Karpas-422 (cell line): ENCODE measurements at regions not wholly inside any gene's neighbourhood (a gene's known extent, or its start where the extent isn't known, plus 50 kb on each side); places are given as distances from the start of the nearest gene placed in this dataset.

ENCODE experiments used
- DNase-seq: peaks from one replicate; pipeline ENCODE4 v3.0.0-alpha.2; 2015
- H2AFZ ChIP-seq: fragments of 200-600 bp; sonication (generic); 2 replicates; pipeline ENCODE4 v1.6.1; 2014; ENCODE audit warnings: antibody characterized with exemption, low read length, mixed read lengths
- H3K27ac ChIP-seq: fragments of 200-600 bp; sonication (generic); 2 replicates; pipeline ENCODE4 v1.5.1; 2014; ENCODE audit warnings: mild to moderate bottlenecking, low read length, moderate library complexity
- H3K27me3 ChIP-seq: fragments of 200-600 bp; sonication (generic); 2 replicates; pipeline ENCODE4 v1.6.1; 2014; ENCODE audit warnings: low read length, mixed read lengths
- H3K36me3 ChIP-seq: fragments of 200-600 bp; sonication (generic); 2 replicates; pipeline ENCODE4 v1.6.1; 2014; ENCODE audit warnings: low read length, mixed read lengths; ENCODE audit not compliant: insufficient read depth
- H3K4me1 ChIP-seq: fragments of 200-600 bp; sonication (generic); 2 replicates; pipeline ENCODE4 v1.6.1; 2014; ENCODE audit warnings: mild to moderate bottlenecking, low read length, mixed read lengths
- H3K4me2 ChIP-seq: fragments of 200-600 bp; sonication (generic); 2 replicates; pipeline ENCODE4 v1.6.1; 2014; ENCODE audit warnings: low read length, low read depth, mild to moderate bottlenecking; ENCODE audit not compliant: poor library complexity, severe bottlenecking
- H3K4me3 ChIP-seq: fragments of 200-600 bp; sonication (generic); 2 replicates; pipeline ENCODE4 v1.5.1; 2014; ENCODE audit warnings: mild to moderate bottlenecking, antibody characterized with exemption, low read length, mixed read lengths
- H3K79me2 ChIP-seq: fragments of 200-600 bp; sonication (generic); 2 replicates; pipeline ENCODE4 v1.6.1; 2014; ENCODE audit warnings: mild to moderate bottlenecking, low read length, mixed read lengths
- H3K9ac ChIP-seq: fragments of 200-600 bp; sonication (generic); 2 replicates; pipeline ENCODE4 v1.6.0; 2014; ENCODE audit warnings: low read length
- H3K9me2 ChIP-seq: fragments of 200-600 bp; sonication (generic), shearing (Covaris generic); replicated peaks from 2 replicates; pipeline ENCODE4 v1.6.0; 2014; ENCODE audit warnings: mild to moderate bottlenecking, low read length, moderate library complexity; ENCODE audit not compliant: insufficient read depth
- H3K9me3 ChIP-seq: fragments of 300-700, 200-600 bp; sonication (generic); 2 replicates; pipeline ENCODE4 v1.6.1; 2014; ENCODE audit warnings: low read length, mixed read lengths
- H4K20me1 ChIP-seq: fragments of 200-600 bp; sonication (generic); 2 replicates; pipeline ENCODE4 v1.6.1; 2014; ENCODE audit warnings: mild to moderate bottlenecking, antibody characterized with exemption, low read length, low read depth; ENCODE audit not compliant: insufficient read depth

DNA sequence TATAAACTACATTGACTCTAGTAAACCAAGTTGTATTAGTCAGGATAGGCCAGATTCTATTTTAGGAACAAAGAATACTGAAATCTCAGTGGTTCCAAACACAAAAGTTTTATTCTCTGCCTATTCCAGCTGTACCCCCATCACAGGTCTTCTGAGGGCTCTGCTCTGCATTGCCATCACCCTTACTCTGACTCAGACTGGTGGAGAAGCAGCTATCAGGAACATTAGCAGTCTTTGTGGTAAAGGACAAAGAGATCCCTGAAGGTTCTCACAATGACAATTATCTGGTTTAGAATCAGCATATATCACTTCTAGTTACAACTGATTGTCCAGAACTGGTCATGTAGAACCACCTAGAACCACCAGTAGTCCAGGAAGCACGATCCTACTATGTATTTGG lies 251.1 kb downstream of the GLUD2 start:
- no peaks in the 10 kb centered on the region for H3K4me1 ChIP-seq
- no peak overlapping the region for H3K27ac ChIP-seq
- no peaks in the 10 kb centered on the region for H3K27me3 ChIP-seq
- DNase-seq: no peak
- H3K9me2 ChIP-seq: no peaks in the 10 kb centered on the region
- no peaks in the 10 kb centered on the region for H4K20me1 ChIP-seq
- no peaks in the 10 kb centered on the region for H3K36me3 ChIP-seq
- no peak overlapping the region for H3K4me3 ChIP-seq
- no peak overlapping the region for H3K9ac ChIP-seq
- H3K4me2 ChIP-seq: no peak overlapping the region
- no peak overlapping the region for H2AFZ ChIP-seq
- no peaks in the 10 kb centered on the region for H3K79me2 ChIP-seq
- no peaks in the 10 kb centered on the region for H3K9me3 ChIP-seq

DNA sequence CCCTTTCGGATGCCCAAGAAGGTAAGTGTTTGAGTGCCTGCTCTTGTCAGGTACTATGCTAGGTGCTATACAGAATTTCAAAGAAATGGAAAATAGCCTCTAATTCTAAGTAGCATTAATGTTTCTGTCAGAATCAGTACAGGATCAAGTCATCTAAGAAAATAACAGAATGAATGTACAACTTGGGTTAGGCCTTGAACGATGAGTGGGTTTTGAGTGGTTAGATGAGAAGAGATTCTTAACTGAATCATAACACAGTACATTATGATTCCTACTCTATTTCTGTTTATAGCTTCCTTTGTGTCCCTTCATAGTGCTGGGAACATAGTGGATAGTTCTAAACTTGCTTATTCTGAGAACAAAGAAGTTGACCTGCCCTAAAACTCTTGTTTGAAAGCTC lies 253.9 kb downstream of the GLUD2 start:
- no peaks in the 10 kb centered on the region for H3K9me3 ChIP-seq
- H3K79me2 ChIP-seq: no peaks in the 10 kb centered on the region
- no peaks in the 10 kb centered on the region for H3K4me1 ChIP-seq
- no peaks in the 10 kb centered on the region for H4K20me1 ChIP-seq
- H2AFZ ChIP-seq: no peak overlapping the region
- no peaks in the 10 kb centered on the region for H3K36me3 ChIP-seq
- no peak overlapping the region for H3K9ac ChIP-seq
- H3K4me3 ChIP-seq: no peak overlapping the region
- H3K27ac ChIP-seq: no peak overlapping the region
- H3K27me3 ChIP-seq: no peaks in the 10 kb centered on the region
- no peaks in the 10 kb centered on the region for H3K9me2 ChIP-seq
- H3K4me2 ChIP-seq: no peak overlapping the region
- no peak for DNase-seq

DNA sequence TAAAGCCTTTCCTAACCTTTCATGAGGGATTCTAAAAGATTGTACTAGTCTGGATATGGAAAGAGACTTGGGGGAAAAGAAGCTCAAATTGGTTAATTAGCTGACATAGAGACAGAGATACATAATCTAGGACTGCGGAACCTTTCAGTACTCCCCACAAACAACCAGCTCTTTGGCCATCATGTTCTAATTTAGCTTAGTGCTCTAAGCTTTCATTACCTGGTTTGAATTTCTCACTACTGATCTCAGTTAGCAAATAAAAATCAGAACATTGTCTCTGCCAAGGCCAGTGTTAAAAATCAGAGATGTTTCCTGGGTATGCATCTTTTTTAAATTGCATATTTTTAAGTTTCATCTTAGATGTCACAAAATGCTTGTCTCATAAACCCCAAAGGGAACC lies 254.4 kb downstream of the GLUD2 start:
- H3K4me1 ChIP-seq: no peaks in the 10 kb centered on the region
- H2AFZ ChIP-seq: no peak overlapping the region
- DNase-seq: no peak
- no peaks in the 10 kb centered on the region for H4K20me1 ChIP-seq
- no peak overlapping the region for H3K9ac ChIP-seq
- no peaks in the 10 kb centered on the region for H3K9me2 ChIP-seq
- H3K36me3 ChIP-seq: no peaks in the 10 kb centered on the region
- H3K79me2 ChIP-seq: no peaks in the 10 kb centered on the region
- H3K27ac ChIP-seq: no peak overlapping the region
- no peak overlapping the region for H3K4me2 ChIP-seq
- H3K27me3 ChIP-seq: no peaks in the 10 kb centered on the region
- H3K4me3 ChIP-seq: no peak overlapping the region
- H3K9me3 ChIP-seq: no peaks in the 10 kb centered on the region

DNA sequence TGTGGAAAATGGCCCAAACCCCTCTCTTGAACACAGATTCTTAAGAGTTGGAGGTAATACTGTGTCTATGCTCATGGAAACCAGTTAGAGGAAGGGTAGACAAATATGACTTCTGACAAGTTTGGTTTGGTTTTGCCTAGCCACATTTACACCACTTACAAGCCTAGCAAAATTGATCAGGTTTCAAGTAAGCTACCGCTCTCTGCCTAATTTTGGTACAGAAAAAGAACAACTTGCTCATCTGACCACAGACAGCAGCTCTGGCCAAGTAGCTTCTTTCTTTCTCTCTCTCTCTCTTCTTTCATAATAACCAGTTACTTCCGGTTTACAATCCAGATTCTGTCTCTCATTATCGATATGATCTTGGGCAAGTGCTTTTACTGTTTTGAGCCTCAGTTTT lies 260.0 kb downstream of the GLUD2 start:
- Histone ChIP-seq H3K4me2 (no peak overlapping the region), H3K9ac (no peak overlapping the region), H3K9me2 (no peaks in the 10 kb centered on the region), H2AFZ (no peak overlapping the region), H3K36me3 (no peaks in the 10 kb centered on the region), H3K9me3 (no peaks in the 10 kb centered on the region), H4K20me1 (no peaks in the 10 kb centered on the region), H3K27ac (no peak overlapping the region), H3K27me3 (no peaks in the 10 kb centered on the region), H3K4me1 (no peaks in the 10 kb centered on the region), H3K4me3 (no peak overlapping the region), H3K79me2 (no peaks in the 10 kb centered on the region)
- no peak for DNase-seq

DNA sequence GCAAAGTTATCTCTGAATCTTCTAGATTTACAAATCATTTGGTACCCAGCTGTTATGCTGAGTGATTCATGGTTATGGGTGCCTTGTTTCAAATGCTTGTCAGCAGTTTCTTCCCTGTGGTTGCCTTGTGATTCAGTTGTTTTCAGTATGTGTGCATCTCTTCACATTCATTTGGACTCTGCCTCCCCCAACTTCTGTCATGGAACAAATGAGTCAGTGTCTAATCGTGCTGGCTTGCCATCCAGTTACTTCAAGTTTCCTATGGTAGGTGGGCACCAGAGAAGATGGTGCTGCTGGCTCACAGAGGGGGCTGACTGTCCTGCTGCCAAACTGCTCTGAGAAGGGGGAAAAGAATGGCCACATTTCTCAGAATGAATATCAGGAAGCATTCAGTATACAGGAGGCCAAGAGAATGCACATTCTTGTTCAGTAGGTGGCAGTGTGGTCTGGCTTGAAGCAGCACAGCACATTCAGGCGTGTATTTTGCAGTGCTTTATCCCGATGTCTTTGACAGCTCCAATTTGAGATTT lies 260.9 kb downstream of the GLUD2 start:
- no peak overlapping the region for H3K27ac ChIP-seq
- H3K27me3 ChIP-seq: no peaks in the 10 kb centered on the region
- H3K4me3 ChIP-seq: no peak overlapping the region
- no peaks in the 10 kb centered on the region for H4K20me1 ChIP-seq
- H3K9me3 ChIP-seq: no peaks in the 10 kb centered on the region
- no peak overlapping the region for H3K4me2 ChIP-seq
- H3K9me2 ChIP-seq: no peaks in the 10 kb centered on the region
- H3K9ac ChIP-seq: no peak overlapping the region
- peak; percentile 63 for DNase-seq
- H3K4me1 ChIP-seq: no peaks in the 10 kb centered on the region
- no peaks in the 10 kb centered on the region for H3K36me3 ChIP-seq
- H2AFZ ChIP-seq: no peak overlapping the region
- no peaks in the 10 kb centered on the region for H3K79me2 ChIP-seq

DNA sequence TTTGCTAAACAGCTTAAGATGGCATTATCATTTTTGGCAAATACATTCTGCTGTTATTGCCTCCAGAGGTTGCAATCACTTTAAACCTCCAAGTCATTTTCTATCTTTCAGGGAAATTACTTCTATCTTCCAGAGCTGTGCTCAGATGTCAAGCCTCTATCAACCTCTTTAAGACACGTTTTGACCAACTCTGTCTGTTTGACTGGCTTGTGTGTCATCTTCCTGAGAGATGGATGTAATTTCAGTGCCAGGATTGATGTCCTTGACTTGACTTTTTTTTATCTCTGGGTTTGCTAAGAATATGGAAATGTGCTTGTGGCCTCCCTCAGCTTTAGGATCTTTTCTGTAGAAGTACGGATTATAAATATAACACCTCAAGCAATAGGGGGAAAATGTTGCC lies 263.4 kb downstream of the GLUD2 start:
- H3K36me3 ChIP-seq: no peaks in the 10 kb centered on the region
- no peak overlapping the region for H2AFZ ChIP-seq
- no peaks in the 10 kb centered on the region for H3K79me2 ChIP-seq
- no peak for DNase-seq
- no peak overlapping the region for H3K27ac ChIP-seq
- no peaks in the 10 kb centered on the region for H3K27me3 ChIP-seq
- H3K9me3 ChIP-seq: no peaks in the 10 kb centered on the region
- H4K20me1 ChIP-seq: no peaks in the 10 kb centered on the region
- H3K9me2 ChIP-seq: no peaks in the 10 kb centered on the region
- H3K4me1 ChIP-seq: no peaks in the 10 kb centered on the region
- no peak overlapping the region for H3K4me2 ChIP-seq
- no peak overlapping the region for H3K4me3 ChIP-seq
- no peak overlapping the region for H3K9ac ChIP-seq

DNA sequence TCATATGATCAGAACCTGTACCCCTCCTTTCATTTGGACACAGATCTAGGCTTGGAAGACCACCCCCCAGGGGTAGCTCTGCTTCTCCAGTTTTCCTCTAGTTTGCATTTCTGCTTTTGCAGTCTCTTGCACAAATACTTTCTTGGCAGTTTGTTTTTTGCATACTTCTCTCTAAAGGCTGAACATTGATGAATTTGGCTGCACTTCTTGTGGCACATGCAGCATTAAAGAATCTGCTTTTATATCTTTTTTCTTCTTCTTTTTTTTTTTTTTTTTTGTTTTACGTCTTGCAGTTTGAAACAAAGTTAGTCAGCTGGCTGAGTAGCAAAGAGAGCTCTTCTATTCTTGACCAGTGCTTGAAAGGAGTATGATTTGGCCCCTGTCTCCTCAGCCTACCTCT lies 273.0 kb downstream of the GLUD2 start:
- DNase-seq: no peak
- H3K4me3 ChIP-seq: no peak overlapping the region

DNA sequence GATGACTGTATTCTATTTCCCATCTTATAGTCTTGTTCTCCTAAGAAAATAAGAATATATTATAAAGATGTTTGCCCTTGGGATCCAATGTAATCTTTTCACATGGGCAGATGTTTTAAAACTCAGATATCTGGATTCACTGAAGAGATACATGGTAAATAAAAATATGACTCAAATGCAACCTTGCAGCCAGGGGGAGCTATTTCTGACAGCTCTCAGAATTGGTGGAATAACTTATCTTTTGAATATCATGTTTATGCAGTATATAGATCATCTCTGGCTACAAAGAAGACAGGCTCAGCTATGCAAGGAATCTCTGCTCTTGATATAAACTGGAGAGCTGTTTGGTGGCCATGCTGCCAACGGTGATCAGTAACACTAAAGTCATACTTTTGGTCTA lies 274.7 kb downstream of the GLUD2 start:
- Histone ChIP-seq H3K27ac (no peak overlapping the region), H3K4me1 (no peaks in the 10 kb centered on the region), H3K9me2 (no peaks in the 10 kb centered on the region), H2AFZ (no peak overlapping the region), H3K9ac (no peak overlapping the region), H3K79me2 (no peaks in the 10 kb centered on the region), H3K27me3 (no peaks in the 10 kb centered on the region), H4K20me1 (no peaks in the 10 kb centered on the region), H3K4me2 (no peak overlapping the region), H3K9me3 (no peaks in the 10 kb centered on the region), H3K4me3 (no peak overlapping the region), H3K36me3 (no peaks in the 10 kb centered on the region)
- peak; percentile 50 for DNase-seq

More for the DNA sequence above, 273.0 kb downstream of the GLUD2 start:
- Histone ChIP-seq H3K9ac (no peak overlapping the region), H3K4me2 (no peak overlapping the region), H3K79me2 (no peaks in the 10 kb centered on the region), H3K4me1 (no peaks in the 10 kb centered on the region), H3K36me3 (no peaks in the 10 kb centered on the region), H2AFZ (no peak overlapping the region), H3K9me2 (no peaks in the 10 kb centered on the region), H3K9me3 (no peaks in the 10 kb centered on the region), H3K27ac (no peak overlapping the region), H4K20me1 (no peaks in the 10 kb centered on the region), H3K27me3 (no peaks in the 10 kb centered on the region)

DNA sequence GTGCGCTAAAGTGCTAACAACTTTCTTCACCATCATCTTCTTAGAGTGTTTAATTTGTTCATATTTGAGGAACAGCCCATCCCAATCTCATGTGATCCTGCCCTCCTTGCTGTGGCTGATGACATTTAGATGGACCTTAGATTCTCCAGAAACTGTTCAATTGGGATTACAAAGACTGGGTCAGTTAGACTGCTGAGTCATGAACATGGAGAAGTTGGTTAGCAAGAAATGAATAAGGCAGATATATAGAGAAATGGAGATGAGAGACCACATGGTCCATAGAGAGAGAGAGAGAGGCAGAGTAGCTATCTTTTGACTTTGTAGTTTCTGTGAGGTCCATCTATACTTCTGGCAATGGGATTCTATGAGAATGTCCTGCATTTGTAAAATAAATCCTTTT lies 275.9 kb downstream of the GLUD2 start:
- Histone ChIP-seq H3K79me2 (no peaks in the 10 kb centered on the region), H3K27ac (no peak overlapping the region), H3K27me3 (no peaks in the 10 kb centered on the region), H4K20me1 (no peaks in the 10 kb centered on the region), H3K4me3 (no peak overlapping the region), H3K9me2 (no peaks in the 10 kb centered on the region), H3K9ac (no peak overlapping the region), H3K9me3 (no peaks in the 10 kb centered on the region), H3K36me3 (no peaks in the 10 kb centered on the region), H2AFZ (no peak overlapping the region), H3K4me2 (no peak overlapping the region), H3K4me1 (no peaks in the 10 kb centered on the region)
- DNase-seq: no peak
